CD4-positive, alpha-beta T cell treated with Interleukin-17A for 1 hour (primary cell): ENCODE measurements at regions not wholly inside any gene's neighbourhood (a gene's known extent, or its start where the extent isn't known, plus 50 kb on each side); places are given as distances from the start of the nearest gene placed in this dataset.

Source experiments
- DNase-seq: peaks from one replicate; pipeline ENCODE4 v3.0.0-alpha.2; 2020

DNA sequence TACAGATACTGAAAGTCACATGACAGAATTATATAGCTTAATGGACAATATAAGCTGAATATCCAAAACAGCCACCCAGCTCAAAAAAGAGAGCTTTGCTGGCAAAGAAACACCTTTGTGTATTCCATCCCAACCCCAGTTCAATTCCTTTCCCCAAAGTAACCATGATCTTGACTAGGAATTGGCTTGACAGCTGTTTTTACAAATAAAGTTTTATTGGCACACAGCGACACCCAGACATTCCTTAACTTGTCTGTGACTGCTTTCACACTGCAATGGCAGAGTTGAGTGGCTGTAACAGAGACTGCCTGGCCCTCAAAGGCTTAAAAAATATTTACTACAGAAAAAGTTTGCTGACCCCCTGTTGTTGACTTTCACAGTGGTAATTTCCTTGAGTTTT, 264.0 kb upstream of the TSHZ2 start:
- no peak for DNase-seq

DNA sequence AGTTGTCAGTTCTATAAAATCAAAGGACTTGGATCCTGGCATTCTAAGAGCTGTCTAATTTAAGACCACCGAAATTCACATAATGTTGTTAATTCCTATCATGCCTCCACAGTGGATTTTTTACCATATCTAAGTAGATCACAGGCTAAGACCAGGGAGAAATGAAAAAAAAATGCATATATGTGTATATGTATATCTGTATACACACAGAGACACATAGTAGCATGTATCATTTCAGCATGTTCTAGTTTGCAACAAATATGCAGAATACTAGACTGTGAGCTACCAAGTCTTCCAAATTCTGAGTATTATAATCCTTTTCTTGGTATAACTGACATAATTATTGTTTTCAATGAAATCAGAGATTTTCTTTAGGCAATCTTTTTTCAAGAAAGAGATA, 267.6 kb upstream of the TSHZ2 start:
- DNase-seq, result no peak

DNA sequence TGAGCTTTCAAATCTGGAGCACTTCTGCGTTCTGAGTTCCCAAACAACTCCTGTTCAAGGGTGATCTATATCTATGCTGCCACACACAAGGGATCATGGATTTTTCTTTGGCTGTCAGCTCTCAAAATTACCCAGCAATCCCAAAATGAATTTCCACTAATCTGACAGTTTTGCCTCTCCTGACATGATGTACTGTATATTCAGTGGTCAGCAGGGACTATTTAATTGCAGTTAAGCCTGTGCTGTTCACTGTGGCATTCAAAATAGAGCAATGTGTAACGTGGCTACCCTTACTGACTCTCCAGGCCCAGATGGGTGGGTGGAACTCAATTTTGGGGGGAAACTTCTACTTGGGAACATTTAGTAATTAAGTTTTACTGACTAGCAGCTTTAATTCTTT, 283.8 kb upstream of the TSHZ2 start:
- DNase-seq, result no peak

DNA sequence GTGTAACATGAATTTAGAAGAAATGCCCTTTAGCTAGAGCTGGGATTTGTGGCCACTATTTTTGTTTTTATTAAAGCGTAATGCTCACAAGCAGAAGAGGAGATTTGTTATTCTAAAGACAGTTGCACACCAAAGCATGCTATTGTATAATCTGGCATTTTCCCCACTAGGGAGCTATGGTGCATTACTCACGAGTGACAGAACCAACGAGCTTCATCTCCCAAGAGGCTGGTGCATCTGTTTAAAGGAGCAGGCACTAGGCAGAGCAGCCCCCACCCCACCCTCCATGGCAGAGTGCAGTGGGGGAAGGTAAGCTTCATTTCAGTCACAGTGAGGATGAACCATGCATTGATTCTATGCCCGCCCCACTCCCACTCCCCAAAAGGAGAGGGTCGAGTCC, 287.3 kb upstream of the TSHZ2 start:
- DNase-seq, result no peak

DNA sequence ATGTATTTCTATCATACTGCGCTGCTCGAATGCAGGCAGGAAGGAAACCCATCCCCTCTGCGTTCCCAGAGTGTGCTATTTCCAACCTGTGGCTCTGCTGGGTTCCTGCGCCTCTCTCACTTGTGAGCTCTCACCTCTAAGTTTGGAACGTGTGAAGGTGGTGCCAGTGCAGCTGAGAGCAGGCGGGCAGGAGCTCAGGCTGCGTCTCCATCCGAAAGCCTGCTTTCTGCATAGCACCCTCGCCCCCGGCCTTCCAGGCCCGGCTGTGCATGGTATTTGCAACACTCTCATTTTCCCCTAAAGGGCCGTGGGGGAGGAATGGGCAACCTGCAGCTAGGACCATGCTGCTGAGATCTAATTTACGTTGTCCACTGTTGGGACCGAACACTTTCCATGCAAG, 288.0 kb upstream of the TSHZ2 start:
- DNase-seq, result no peak

DNA sequence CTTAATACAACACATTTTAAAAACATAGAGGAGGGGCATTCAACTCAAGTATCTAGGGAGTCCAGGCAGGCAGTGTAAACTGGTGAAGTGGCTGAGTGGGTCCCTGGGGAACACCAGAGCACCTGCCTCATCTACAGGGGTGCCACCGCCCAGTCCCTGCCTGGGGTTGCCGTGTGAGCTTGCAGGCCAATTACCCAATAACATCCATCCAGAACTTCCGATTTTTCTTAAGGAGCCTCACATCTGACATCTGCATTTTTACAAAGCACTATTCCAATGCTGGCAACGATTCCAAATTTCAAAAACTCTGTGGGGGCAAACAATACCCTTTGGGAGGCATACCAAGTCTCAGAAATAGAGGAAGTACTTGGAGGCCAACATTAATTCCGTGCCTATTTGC, 288.4 kb upstream of the TSHZ2 start:
- no peak for DNase-seq

DNA sequence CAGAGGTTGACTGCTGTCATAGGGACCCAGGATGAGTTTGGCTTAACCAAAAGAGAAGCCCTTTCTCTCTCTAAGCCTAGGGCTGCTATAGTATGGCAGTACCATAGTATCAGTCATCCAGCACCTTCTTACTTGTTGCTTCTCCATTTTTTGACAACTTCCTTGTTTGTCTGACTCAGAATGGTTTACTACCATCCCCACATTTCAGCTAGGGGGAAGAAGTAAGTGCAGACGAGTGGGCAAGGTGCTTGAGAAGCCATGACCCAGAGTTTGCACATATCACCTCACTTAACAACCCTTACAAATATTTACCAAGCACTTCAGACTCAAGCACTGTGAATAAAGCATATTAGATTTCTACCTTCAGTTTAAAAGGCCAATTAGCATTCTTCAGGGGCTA, 289.9 kb upstream of the TSHZ2 start:
- DNase-seq, result no peak

DNA sequence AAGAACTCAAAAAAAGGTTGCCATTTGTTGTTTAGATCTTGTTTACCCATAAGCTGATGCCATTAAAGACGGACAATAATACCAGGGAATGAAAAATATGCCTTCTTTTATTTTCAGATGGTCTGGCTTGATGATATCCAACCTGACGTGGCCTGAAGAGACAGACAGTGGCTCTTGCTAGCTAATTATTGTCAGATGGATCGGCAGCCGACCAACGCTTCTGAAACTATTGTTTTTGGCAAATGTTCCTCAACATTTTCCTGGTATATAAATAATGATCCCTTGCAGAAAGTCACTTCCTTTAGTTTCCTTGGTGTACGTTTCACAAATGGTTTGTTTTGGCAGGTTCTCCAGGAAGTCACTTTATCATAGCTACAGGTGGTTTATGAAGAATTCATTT, 290.9 kb upstream of the TSHZ2 start:
- no peak for DNase-seq

DNA sequence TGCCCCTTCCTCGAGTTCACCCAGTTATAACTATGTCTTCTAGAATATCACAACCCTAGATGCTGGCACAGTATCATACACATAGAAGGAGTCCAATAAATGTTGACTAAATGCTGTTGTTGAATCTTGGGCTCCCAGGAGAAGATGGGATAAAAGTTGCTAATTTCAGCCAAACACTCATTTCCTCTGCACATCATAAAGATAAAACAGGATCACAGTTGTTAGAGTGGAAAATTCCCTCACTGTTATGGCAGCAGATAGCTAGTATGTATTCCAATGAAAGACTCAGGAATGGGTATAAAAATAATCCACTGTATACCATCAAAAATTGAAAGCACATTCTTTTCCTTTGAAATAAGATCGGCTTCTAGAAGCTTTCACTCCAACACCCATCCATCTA, 294.9 kb upstream of the TSHZ2 start:
- no peak for DNase-seq

DNA sequence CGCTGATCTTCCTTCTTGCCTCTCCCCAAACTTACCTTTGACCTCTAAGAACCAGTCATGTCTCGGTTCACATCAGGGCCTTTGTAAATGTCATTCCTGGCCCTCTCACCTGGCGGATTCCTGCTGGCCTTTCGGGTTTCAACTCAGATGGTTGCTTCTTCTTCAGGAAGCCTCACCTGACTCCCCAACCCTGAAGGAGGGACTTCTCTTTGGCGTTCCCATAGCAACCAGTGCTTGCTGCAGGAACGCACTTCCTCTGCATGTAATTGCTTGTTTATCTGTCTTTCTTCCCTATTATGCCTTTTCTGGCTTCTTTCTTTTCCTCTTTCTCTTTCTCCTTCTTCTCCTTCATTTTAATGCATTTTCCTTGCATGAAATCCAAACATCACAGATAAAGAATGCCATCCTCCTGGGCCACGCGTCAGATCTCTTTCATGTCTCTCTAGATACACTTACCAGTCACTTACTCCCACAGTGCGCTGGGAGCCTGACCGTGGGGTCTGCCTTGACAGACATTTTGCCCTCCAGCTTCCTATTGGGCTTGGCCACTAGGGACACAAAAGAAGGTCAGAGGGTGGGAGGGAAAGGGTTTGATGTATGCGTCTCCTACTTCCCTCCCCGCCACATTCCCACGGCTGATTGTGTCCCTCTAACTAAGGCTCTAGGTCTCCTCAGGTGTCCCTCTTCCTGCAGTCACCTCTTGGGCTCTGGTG, 295.7 kb upstream of the TSHZ2 start:
- no peak for DNase-seq

DNA sequence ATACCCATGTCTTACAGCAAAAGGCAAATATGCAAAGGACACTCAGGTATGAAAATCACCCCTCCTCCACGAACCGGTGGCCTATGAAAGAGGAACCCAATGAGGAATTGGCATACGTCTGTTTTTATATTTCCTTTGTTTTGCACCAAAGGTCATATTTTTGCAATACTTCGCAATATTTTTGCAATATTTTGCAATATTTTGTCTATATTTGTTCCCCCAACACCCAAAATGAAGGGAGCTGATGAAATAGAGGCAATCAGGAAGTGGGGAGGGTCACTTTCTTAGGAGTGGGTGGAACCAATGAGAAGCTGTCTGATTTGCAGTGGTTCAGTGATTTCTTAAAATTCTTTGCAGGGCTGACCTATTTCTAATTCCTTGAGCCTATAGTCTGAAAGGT, 296.8 kb upstream of the TSHZ2 start:
- no peak for DNase-seq

DNA sequence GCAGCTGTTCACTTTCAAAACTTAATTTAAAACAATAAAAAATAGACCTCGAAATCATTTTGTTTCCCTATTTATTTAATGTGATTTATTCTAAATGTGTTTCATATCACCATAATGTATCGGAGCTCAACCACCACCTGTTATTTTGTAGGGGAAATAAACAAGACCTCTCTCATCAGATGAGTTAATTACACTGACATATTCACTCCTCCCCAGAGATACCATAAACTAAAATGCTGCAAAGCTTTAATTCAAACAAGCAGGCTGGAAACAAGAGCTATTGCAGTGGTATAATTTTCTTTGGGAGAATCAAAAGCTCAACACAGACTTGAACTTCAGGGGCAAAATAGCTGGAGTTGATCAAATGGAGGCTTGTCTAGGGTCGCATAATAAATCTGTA, 303.5 kb upstream of the TSHZ2 start:
- no peak for DNase-seq

DNA sequence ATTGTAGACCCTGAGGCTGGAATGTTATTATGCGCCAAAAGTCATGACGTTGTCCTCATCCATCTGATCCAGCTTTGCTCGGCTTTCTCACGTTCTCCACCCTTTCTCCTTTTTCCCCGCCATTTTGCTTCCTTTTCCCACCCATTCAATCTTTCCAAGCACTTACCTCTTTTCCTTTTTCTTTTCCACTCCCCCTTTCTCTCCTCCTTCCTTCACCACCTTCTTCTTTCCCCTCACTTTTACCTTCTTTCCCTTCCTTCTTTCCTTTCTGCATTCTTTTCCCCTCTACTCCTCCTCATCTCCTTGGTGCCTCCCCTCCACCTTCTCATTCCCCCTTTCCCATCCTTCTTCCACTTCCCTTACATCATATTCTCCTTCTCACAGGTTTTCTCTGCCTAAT, 304.8 kb upstream of the TSHZ2 start:
- DNase-seq, result no peak

DNA sequence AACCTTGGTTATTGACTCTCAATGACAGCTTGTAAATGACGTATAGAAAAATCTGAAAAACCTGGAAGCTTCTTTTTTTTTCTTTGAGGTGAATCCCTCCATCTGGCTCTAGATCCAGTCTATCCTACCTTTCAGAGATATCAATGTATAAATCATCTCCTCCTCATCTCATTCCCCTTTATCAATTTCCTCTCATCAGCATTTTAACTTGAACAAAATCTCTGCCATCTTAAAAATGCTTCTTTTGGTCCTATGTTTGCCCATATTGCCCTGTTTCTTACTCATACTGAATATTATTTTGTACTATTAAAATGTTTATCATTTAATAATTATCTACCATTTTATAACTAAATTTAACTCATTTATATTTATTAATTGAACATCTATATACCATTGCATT, 306.7 kb upstream of the TSHZ2 start:
- no peak for DNase-seq

DNA sequence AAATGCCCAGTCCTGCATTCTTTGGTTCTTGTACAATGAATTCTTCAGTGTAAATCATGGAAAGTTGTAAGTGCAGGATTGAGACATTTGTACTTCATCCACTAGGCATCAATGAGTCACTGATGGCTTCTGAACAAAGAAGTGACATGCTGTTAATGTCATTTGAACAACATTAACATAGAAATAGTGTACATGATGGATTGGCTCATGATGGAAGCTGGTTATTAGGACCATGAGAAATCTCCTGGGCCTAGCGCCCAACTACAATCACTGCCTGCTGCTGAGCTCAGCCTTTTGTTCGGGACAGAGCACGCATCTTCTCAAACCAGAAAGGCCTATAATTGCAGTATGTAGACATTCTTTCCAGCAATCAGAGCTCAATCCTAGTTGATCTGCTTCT, 316.8 kb upstream of the TSHZ2 start:
- DNase-seq, result no peak

DNA sequence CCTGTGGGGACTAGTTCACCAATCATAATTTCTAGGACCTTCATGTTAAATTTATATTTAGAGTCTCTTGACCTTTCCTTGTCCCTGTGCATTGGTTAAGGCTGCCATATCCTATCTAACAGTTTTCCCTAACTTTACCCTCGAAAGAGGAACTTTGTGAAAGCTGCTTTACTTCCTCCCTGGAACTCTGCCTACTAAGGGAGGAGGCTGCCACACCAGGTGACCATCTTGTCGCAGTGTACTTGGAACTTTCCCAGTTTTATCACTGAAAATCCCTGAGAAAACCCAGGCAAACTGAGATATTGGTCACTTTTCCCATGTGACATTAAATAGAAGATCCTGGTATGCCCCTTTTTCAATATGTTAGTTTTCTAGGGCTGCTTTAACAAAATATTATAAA, 317.6 kb upstream of the TSHZ2 start:
- DNase-seq, result no peak

DNA sequence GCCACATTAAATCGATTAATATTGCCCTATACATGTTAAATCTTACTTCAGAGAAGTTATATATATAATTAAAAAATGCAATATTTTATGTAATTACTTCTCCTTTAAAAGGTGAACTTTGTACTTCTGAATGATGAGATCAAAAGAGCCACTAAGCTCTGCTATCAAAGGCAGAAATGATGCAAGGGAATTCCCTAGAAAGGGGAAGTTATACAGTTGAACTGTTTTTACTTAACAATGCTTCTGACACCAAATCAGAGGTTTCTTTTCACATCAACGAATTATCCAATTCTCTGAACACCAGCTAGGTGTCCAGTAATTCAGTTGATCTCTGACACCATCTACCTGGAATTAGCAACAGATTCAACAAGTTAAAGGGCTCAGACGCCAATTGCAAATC, 319.9 kb upstream of the TSHZ2 start:
- DNase-seq, result no peak

DNA sequence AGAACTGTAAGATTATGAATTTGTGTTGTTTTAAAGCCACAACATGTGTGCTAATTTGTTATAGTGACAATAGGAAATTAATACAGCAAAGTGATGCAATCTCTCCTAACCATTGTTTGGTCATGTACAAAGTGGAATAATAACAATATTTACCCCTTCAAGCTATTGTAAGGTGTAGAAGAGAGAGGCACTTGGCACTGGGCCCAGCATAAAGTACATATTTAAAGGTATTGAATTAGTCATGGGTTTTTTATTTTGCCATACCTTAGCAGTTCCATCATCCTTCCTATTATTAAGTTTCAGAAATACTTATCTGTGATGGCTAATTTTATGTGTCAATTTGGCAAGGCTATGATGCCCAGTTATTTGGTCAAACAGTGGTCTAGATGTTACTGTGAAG, 322.4 kb upstream of the TSHZ2 start:
- no peak for DNase-seq

DNA sequence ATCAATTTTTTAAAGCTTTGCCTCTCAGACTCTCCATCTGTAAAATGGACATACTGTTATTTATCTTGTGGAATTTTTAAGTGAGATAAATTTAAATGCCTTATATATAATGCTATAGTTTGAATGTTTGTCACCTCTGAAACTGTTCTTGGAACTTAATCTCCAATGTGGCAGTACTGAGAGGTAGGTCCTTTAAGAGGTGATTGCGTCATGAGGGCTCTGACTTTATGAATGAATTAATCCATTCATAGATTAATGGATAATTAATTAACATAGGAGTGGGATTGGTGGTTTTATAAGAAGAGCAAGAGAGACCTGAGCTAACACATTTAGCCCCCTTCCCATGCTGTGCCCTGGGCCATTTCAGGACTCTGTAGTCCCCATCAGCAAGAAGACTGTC, 326.3 kb upstream of the TSHZ2 start:
- DNase-seq, result no peak

DNA sequence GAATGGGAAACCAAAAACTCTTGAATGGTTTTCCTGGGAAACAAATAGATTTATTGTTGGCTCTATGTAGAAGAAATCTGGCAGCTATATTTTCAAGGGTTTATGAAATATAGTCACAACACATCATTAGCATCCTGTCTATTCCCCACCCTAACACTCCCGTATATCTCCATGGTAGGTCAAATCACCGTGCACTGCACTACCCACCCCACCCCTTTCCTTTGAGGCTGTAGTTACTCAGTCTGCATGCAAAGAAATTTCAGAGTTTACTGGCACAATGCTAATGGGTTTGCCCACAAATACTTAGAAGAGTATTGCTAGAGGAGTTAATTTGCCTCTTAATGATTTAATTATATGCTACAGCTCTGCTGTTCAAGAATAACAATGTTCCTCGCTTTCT, 329.1 kb upstream of the TSHZ2 start:
- DNase-seq, result no peak

DNA sequence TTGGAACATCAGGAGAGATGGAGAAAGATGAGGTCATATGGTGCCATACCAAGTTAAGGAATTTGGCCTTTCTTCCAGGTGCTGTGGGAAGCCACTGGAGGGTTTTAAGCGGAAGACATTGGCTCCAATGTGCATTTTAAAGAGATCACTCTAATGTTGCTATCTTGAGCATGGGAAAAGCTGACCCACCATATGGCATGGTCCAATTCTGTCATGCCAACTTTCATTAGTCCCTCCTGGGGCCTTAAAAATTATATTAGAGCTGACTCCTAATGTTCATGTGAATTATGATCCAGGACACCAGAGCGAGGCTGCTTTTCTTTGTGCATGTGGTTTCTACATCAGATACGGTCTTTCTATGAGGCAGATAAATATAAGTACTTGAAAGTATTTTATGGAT, 335.0 kb upstream of the TSHZ2 start:
- DNase-seq, result no peak

DNA sequence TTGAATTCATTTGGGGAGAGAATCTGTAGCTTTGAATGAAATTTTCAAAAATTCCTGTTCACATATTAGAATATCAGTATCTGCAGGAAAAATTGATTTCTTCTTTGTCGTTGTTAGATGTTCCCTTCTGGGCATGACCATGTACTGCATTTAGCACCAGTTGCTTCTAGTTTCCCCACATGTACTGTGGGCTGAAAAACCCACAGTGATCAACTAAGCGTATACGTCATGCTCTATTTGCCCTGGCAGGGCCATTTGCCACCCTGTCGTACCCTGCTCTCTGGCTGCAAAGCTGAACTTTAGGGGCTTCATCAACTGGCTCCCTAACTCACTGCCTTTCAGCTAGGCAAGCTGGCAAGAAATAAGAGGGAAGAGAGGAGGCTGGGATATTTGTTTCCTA, 340.7 kb upstream of the TSHZ2 start:
- no peak for DNase-seq

DNA sequence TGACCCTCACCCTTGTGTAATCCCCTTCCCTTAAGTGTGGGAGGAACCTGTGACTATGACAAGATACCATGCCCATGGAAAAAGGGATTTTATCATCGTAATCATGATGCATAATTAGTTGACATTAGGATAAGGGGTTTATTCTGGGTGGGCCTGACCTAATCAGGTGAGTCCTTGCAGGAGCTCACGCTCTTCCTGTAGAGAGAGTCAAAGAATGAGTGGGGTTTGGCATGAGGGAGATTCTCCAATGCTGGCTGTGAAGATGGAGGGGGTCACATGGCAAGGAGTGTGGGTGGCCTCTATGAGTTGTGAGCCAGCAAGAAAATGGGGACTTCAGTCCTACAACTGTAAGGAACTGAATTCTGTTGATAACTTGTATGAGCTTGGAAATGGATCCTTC, 342.0 kb upstream of the TSHZ2 start:
- no peak for DNase-seq

DNA sequence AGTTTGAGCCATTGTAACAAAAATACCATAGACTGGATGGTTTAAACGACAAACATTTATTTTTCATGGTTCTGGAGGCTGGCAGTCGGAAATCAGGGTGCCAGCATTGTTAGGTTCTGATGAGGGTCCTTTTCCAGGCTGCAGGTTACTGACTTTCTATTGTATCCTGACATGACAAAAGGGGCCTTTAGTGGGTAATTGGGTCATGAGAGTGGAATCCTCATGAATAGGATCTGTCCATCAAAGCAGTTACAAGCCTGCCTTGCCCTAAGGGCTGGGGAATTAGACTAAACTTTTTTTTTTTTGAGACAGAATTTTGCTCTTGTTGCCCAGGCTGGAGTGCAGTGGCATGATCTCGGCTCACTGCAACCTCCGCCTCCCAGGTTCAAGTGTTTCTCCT, 347.9 kb upstream of the TSHZ2 start:
- DNase-seq, result no peak

DNA sequence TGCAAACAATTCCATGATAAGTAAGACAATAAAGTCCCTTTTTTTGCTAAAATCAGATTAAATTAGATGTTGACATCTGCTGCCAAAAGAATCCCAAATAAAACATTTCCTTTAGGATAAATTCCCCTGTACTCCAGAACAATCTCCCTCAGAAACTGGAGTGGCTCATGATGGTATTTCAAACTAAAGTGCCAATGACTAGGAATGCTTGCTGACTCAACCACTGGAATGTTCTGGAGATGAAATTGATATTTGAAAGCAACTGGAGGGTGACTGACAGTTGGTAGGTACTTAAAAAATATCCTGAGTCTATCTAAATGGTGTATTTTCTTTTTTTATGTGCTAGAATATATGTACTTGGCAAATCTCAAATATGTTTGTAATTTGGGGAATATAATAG, 350.1 kb upstream of the TSHZ2 start:
- DNase-seq, result no peak

DNA sequence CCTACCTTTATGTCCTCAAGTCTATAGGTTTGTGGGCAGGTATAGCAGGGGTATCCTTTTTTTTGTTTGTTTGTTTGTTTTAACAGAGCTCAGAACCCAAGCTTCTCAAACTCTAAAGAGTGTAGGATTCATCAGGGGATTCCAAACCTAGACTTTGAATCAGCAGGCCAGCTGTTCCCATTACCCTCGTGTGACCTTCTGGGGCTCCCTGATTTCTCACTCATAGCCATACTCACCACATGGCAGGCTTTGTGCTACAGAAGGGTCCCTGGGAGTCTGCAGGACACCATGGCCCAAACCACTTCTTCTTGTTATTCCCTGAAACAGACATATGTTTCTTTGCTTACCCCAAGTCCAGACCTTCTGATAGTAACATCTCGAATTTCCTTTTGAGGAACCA, 350.8 kb upstream of the TSHZ2 start:
- DNase-seq, result no peak
